GM13976 (cell line): ENCODE measurements at regions not wholly inside any gene's neighbourhood (a gene's known extent, or its start where the extent isn't known, plus 50 kb on each side); places are given as distances from the start of the nearest gene placed in this dataset.
"Not testable (repeated sequence)": the region's sequence is repeated elsewhere in the genome, so short reads cannot be mapped to it uniquely, and the experiment has no call there.

ENCODE experiments used
- DNase-seq: peaks from one replicate; pipeline ENCODE4 v3.0.0; 2012; ENCODE audit warnings: low spot score
- CTCF ChIP-seq: IDR thresholded peaks from 2 replicates; pipeline ENCODE4 v1.5.1; 2012; ENCODE audit warnings: borderline replicate concordance, mild to moderate bottlenecking; ENCODE audit not compliant: insufficient read depth; ENCODE audit errors: extremely low read depth, missing control alignments, control extremely low read depth
- in situ Hi-C: fragments of 300-500 bp; cut with MboI; formaldehyde crosslinking; loops from one replicate; pipeline ENCODE4 v1.12.0; 2022; ENCODE audit warnings: low sequenced_read_pairs, mixed read lengths, inconsistent platforms; ENCODE audit not compliant: unreplicated experiment

GRCh38 chr1:60942896-60943638, 139.3 kb upstream of the NFIA start:
- no peak for TF ChIP-seq CTCF
- in situ Hi-C loops: no loop called here
- no peak for DNase-seq

- in situ Hi-C loops: no loop called here
- no peak for TF ChIP-seq CTCF
- no peak for DNase-seq
These were observed 140.1 kb upstream of the NFIA start for GRCh38 chr1:60942291-60942690.

- DNase-seq, in situ Hi-C loops: not testable (repeated sequence)
These were observed 141.7 kb upstream of the NFIA start for GRCh38 chr1:60940685-60941084.

- no peak for TF ChIP-seq CTCF
- no peak for DNase-seq
- in situ Hi-C loops: no loop called here
These were observed 144.6 kb upstream of the NFIA start for GRCh38 chr1:60937720-60938119.

- TF ChIP-seq CTCF: no peak
- no peak for DNase-seq
- in situ Hi-C loops: no loop called here
These were observed 145.6 kb upstream of the NFIA start for GRCh38 chr1:60936591-60937342.

- no peak for TF ChIP-seq CTCF
- in situ Hi-C loops: no loop called here
- DNase-seq: no peak
These were observed 146.2 kb upstream of the NFIA start for GRCh38 chr1:60936163-60936562.

- TF ChIP-seq CTCF: no peak
- in situ Hi-C loops: no loop called here
- DNase-seq: no peak
These were observed 146.7 kb upstream of the NFIA start for GRCh38 chr1:60935599-60936110.
